DMS 273 (cell line): ENCODE measurements at regions not wholly inside any gene's neighbourhood (a gene's known extent, or its start where the extent isn't known, plus 50 kb on each side); places are given as distances from the start of the nearest gene placed in this dataset.
A peak's percentile ranks its signal among the peaks of the same experiment; 100 is the strongest.

Experiments used
- DNase-seq: peaks from one replicate; lab custom pipeline; 2025; ENCODE audit not compliant: unreplicated experiment; lab: John Stamatoyannopoulos, UW

DNA sequence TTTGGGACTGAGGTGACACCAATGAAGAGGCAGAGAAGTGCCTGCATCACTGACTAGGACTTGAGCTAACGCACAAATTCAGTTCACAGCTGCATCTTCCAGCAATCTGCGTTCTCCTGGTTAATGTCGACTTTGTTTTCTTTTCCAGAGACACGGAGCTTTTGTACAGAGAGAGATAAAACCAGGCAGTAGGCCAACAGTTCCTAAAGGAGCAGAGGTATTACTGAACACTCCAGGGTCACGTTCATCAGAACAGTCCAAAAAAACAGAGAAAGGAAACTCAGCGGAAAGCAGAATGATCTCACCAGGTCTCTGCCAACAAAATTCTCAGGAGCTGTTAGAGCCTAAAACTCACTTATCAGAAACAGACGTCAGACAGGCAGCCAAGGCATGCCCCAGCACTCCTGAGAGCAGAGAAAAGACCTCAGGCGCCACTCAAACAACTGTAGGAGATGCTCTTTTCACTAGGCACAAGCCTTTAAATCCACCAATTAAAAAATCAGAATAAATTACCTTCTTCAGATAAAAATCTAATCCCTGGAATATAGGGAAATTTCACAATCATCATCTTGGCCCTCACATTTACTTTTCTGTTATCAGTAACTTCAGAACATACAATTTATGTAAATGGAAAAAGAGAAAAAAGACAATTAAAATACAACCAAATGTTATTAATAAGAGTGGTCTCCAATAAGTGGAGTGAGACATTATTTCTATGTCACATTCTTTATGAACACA lies 95.9 kb upstream of the SPTBN1 start:
- DNase-seq: peak; percentile 37

DNA sequence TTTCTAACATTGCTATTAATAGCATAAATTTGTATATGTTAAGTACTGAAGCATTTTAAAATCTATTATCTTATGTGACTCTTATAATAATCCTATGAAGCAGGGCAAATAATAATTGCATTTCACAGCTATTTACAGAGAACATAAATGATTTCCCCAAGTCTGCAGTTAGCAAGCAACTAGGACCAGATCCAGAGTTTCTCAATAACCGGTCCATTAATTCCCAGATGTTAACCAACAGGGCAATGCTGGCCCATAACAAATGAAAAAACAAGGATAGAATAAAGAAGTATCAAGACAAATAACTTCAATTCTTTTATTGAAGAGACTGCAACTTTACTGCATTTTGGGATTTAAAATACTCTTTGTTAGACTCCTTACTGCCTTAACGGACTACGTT lies 91.7 kb upstream of the SPTBN1 start:
- DNase-seq: no peak

DNA sequence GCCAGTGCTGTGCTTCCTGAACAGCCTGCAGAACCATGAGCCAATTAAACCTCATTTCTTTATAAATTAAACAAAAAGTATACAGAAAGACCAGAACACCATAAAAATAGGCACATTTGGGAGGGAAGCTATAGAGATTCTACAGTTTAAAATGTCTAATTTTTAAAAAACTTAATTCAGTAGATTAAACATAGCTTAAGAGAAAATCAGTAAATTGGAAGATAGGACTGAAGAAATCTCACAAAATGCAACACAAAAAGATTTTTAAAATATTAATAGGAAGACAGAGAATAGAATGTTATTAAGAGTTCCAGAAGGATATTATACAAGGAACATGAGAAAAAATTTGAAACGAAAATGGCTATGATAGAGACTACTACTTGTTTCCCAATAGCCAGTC lies 90.5 kb upstream of the SPTBN1 start:
- no peak for DNase-seq

DNA sequence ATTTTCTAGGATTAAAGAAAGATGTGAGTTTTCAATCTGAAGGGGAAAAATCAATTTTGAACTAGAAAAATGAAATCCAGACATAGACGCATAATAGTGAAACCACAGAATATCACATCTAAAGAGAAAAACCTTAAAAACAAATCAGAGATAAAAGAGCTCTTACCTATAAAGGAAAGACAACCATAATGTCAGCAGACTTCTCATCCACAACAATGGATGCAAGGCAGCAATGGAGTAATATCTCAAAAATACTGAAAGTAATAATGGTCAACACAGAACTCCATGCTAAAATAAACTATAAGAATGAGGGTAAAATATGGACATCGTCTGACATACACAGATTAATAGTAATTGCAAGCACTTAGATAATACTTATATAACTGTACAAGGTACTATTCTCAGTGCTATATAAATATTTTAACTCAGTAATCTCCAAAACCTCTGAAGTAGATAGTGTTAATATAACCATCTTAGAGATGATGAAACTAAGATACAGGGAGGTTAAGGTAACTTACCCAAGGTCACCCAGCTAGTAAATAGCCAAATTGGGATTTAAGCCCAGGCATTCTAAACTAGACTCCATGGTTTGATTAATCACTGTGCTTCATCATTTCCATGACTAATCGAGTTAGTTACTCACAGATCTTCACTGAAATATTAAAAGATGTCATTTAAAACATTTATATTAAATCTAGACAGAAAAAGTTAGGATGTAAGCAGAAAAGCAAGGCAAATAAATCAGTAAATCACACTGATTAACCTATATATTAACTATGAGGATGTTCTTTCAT lies 89.4 kb upstream of the SPTBN1 start:
- DNase-seq: no peak

DNA sequence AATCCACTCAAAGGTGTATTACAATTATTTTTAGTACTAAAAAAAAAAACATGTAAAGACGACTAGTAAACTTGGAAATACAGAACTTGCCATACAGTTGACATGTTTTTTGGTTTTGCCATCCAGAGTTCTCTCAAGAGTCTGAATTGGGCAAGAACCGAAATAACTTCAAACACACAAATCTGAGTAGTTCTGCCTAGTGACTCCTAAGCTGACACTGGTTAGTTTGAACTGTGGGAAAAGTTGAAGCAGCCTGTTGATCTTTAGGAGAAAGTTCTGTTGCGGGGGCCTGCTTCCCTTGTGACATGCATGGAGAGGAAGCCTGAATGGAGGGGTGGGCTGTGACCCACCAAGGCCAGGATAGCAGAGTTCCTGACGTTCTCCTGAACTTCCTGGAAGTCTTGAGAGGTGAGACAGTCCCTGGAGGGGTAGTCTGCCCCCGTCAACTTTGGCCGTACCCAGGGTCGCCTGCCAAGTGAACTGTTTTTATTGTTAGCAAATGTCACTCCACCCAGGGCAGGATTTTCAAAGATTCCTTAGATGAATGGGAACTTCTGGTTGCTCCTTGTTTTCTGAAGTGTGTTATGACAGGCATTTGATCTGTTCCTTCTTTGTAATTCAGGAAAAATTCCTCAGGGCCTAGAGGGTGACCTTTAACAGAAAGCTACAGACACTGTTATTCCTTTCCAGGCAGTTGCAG lies 85.6 kb upstream of the SPTBN1 start:
- DNase-seq: no peak

DNA sequence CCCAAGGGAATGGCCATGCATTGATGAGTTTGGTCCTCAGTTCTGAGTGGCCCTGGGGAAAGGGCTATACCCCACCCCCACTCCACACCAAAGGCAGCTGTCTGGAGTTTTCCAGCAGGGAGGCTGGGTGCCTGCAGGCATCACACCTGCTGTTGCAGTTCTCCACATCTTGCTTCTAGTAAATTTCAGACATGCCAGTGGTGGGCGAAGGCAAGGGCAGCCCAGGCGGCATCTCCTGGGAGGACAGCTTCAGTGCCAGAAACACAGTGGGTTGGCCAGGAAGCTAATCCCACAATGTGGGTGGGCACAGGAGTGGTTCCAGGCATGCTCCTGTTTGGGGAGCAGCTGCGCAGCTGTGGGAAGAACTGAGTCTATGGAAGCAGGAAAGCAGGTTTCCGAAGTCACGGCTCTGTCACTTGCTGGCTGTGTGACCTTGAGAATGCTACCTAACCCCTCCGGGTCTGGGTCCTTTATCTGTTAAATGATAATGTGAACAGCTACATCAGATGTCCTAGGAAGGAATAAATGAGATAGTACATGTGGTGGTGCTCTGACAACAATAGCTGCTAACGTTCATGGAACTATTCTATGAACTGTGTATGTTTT lies 84.6 kb upstream of the SPTBN1 start:
- DNase-seq: no peak

DNA sequence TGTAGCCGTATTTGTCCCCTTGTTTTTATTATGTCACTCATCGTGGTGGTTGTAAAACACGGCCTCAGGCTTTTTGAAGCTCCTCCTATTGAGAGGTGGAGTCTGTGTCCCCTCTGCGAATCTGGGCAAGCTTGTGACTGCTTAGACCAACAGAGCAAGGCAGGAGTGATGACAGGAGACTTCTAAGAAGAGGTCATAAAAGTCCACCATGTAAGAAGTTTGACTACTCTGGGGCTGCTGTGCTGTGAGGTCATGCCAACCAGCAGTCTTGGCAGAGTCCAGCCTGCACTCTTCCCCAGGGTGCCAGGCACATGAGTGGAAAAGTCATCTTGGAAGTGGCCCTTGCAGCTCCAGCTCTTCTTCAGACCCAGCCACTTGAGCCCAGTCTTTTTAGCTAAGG lies 83.8 kb upstream of the SPTBN1 start:
- no peak for DNase-seq

DNA sequence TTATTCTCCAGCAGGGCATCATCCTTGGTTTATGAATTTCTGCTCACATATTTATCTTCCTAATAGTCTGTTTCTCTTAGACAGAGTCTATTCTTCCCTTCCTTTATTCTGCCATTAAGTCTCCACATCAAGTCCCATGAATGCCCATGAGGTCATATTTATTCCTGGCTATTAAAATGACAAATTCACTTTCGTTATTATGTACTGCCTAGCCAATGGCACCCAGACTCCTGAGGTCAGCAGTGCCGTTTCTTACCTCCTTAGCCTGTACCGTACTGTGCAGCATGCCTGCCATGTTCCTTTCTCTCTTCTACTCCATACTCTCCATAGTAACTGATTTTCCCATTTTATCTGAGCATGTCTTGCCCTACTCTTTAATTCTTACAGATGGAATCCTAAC lies 82.3 kb upstream of the SPTBN1 start:
- DNase-seq: no peak

DNA sequence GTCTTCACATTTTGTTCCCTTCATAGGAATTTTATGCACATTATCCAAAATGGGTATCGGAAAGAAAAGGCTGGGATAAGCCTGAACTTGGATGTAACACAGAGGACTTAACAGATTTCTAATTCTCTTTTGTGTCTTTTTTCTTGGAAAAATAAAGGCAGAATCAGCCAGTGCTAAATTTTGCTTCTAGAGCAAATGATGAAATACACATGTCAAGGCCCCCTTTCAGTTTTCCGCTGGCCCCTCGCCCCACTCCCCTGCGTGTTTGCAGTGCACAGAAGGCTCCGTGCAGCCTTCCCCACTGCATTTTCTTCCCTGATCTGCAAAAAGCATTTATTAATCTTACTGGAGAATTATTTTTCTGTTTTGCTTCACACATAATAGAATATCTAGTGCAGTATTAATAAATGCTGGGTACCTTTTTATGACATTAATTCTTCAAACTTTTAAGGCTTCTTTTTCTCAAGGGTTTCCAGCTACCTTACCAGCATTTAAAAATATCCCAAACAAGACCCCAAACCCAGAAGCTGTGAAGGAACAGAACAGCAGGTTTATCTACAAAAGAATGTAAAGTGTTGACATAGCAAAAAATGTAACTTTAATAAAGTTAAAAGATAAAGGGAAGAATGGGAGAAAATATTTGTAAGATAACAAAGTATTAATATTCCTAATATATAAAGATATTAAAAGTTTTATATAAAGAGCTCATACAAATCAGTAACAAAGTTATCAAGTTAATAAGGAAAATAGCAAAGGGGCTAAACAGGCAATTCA lies 81.3 kb upstream of the SPTBN1 start:
- DNase-seq: no peak

DNA sequence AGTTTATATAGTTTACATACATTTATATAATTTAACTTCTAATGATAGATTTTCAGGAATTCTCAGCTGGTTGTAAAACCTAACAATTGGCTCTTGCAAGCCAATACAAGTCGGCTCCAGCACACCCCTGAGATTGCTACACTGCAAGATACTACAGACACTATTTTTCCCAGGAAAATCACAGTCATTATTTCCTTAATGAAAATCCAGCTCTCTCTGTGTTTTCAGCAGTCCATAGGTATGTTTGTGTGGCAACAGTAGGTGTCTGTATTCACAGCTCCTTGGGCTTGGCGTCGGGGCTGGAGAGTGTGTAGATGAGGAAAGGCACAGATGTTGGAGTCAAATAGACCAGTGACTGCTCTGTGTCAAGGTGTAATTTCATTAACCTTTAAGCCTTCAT lies 78.7 kb upstream of the SPTBN1 start:
- no peak for DNase-seq

DNA sequence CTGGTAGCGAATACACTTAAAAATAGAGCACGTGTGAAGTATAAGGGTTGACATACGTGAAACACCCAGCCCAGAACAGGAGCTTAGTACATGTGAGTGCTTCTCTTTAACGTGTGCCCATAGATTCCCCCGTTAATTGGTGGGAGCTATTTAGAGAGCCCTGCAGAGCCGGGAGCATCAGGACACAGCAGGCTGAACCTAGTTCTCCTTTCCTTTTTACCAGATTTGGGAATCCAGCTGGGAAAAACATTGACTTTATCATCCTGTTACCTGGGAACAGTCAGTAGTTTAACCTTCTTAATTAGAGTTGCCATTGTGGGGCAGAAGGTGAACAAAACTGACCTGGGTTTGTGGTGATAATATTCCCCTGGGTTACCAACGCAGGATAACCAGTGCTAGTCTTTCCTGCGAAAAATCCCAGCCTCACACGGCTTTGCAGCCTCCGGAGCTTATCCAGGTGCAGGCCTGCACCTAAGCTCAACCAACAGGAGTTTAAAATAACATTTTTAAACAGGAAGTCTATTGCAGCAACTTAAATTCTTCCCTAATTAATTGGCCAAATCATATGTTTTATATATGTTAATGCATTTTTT lies 78.1 kb upstream of the SPTBN1 start:
- DNase-seq: no peak

DNA sequence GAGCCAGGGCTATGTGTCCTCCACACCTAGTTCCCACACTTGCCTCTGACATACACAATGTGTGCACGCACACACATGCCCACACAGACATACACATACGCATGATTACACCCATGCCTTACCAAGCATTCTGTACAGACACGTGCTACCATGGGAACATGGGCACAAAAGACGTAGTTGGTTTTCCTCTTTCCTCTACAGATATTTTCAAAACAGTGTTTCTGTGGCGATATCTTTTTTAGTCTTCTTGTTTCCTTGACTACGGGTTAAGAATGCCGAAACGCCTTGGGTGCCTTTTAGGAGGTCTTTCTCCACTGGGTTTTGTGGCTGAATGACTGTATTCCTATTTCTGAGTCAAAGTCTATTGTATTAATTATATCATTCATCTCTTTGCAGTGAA lies 75.5 kb upstream of the SPTBN1 start:
- no peak for DNase-seq

DNA sequence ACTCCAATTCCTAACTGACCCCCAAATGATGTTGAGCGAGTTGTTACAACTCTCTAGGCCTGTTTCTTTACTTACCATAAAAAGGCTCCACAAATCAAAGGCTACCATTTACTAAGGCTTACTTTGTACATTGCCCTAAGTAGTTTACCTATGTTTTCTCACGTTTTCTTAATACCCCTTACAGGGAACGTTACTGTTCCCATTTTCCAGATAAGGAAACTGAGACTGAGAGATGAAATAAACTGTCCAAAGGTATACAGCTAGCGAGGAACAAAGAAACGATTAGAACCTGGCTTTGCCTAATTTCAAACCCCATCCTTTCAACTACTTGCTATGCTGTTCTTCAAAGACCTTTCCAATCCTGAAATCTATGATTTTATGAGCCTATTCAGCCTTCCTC lies 74.8 kb upstream of the SPTBN1 start:
- no peak for DNase-seq

DNA sequence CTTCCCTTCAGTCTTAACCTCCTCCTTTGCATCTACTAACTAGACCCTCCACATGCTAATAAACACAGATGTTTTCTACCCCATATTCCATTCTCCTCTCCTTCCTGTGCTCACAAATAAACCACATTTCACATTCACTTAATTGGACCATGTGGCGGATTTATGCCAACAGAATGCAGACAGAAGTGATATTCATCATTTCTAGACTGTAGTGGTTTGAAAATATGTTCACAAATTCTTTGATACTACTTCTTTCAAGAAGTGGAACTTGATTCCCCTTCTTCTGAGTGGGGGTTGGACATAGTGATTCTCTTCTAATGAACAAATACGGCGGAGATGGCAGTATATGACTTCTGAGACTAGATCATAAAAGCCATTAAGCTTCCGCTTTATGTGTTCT lies 73.5 kb upstream of the SPTBN1 start:
- DNase-seq: no peak

DNA sequence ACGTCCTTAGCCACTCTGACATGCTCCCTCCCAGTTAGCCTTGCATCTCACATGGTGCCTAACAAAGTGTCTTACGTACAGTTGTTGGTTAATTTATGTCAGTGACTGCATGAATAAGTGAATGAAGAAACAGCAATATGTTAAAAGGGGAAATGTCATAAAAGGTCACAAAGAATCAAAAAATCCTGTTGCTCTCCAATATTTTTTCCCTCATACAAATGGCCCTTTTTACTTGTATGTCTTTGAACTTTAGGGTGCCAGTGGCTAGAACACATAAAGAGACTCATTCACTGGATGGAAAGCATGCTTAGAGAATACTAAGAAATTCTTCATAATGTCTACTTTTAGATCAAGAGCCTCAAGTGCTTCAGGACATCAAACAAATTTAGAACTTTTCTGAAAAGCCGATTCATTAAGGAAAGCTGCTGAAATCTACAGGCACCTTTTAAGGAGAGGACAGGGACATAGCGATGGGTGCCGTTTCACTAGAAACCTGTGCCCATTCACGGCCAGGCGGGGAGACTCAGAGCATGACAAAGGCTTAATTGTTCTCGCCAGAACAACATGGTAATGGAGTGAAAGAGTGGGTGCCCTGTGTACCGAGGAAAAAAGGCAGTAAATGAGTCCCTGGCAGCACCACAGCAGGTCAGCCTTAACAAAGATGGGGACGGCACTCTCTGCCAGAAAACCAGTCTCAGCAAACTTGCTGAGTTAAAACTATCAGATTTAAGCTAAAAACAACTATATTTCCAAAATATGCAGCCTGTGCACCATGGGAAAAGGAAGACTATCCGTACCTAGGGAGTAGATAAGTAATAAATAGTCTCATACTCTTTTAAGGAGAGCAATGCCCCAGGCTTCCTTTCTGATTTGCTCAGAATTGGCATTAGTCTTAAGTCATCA lies 71.6 kb upstream of the SPTBN1 start:
- no peak for DNase-seq

DNA sequence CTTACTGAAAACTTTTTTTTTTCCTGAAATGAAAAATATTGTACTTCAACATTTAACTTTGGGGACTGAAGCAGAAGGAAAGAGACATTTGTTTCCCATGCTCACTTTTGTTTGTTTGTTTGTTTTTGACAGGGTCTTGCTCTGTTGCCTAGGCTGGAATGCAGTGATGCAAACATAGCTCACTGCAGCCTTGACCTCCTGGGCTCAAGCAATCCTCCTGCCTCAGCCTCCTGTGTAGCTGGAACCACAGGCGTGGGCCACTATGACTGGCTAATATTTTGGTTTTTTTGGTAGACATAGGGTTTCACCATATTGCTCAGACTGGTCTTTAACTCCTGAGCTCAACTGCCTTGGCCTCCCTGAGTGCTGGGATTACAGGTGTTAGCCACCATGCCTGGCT lies 70.9 kb upstream of the SPTBN1 start:
- no peak for DNase-seq

DNA sequence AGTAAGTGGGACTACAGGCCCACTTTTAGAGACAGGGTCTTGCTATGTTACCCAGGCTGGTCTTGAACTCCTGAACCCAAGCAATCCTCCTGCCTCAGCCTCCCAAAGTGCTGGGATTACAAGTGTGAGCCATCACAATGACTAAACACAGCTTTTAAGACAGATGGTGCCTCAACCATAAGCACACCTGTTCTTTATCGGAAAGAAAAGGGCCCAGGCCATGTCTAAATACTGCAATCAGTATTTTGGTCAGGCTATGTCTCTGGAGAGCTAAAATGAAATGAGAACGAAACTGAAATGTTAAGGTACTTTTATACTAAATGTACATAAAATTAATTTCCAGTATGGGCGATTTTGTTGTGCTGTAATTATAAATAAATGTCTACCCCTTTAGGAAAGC lies 69.5 kb upstream of the SPTBN1 start:
- DNase-seq: no peak

DNA sequence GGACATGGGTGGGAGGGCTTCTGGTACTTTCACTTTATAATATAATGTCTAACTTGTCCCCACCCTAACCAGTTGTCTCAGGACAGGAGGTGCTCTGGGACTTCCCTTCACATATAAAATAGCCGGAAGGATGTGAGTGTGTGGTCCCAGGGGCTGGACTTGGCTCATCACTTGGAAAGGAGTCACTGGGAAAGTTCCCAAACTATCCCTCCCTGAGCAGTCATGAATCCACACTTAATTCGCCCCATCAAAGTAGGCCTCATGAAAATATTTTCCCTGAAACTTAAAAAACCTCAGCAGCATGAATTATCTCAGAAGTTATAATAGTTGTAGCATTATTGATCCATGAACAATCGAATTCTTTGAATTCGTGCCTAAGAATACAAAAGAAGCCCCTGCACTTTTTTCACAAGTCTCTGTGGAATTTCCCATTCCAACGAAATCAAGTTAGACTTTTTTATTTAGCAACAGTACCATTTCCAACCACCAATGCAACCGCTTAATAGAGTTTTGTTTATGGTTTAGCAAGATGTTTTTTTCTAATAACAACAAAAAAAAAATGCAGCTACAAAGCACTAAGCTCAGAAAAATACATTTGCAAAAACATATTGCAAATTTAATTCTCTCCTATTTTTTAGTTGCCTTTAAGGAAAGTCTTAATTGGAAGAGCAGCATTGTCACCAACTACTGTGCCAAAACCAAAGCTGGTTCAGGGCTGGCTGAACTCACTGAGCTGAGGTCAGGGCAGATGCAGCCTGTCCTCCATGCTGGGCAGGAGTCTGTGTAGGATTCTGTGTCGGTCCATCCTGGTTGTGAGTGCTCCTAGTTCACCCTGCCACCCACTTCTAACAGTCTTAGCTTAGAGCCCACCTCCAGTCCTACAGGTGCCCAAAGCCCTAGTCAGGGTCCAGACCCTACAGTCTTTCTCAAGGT lies 68.8 kb upstream of the SPTBN1 start:
- DNase-seq: no peak
